Peyer's patch (tissue), 4 donors: ENCODE measurements at regions not wholly inside any gene's neighbourhood (a gene's known extent, or its start where the extent isn't known, plus 50 kb on each side); places are given as distances from the start of the nearest gene placed in this dataset.

Source experiments
- CTCF ChIP-seq, 6 experiments: fragments of 450-650 bp in 4 of 6; fragments of 200-600 bp in 2 of 6; sonication (generic) in 1 of 6; IDR thresholded peaks; one replicate each; pipeline ENCODE4 v1.5.1; 2017 to 2019; ENCODE audit warnings: antibody characterized with exemption in 6 of 6, mild to moderate bottlenecking in 3 of 6, moderate library complexity in 1 of 6
- POLR2A ChIP-seq, 2 donors: fragments of 450-650 bp; IDR thresholded peaks; one replicate each; pipeline ENCODE4 v1.5.1; 2017; ENCODE audit warnings: antibody characterized with exemption in 2 of 2, mild to moderate bottlenecking in 2 of 2, moderate library complexity in 2 of 2

DNA sequence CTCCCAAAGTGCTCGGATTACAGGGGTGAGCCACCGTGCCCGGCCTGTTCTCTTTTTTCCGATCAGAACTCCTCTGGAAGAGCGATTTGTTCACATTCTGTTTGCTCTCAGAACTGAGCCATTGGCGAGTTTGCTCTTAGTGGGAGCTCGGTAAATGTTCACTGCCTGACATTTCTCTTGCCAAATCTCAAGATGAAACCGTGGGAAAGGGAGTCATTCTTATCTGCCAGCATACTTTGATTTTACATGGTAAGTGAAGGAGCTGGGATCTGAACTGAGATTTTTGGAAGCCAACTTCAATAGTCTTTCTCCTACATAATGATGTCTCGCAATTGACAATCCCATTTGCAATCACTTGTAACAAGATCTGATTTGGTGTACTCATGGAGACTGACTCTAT is 445.8 kb upstream of the ISX start:
- no peak for TF ChIP-seq CTCF (IDR thresholded peaks at IDR 0.05)
- no peak for TF ChIP-seq POLR2A (IDR thresholded peaks at IDR 0.05)
